ENCODE measurements at regions not wholly inside any gene's neighbourhood (a gene's known extent, or its start where the extent isn't known, plus 50 kb on each side); places are given as distances from the start of the nearest gene placed in this dataset.
A peak's percentile ranks its signal among the peaks of the same experiment; 100 is the strongest.

DNA sequence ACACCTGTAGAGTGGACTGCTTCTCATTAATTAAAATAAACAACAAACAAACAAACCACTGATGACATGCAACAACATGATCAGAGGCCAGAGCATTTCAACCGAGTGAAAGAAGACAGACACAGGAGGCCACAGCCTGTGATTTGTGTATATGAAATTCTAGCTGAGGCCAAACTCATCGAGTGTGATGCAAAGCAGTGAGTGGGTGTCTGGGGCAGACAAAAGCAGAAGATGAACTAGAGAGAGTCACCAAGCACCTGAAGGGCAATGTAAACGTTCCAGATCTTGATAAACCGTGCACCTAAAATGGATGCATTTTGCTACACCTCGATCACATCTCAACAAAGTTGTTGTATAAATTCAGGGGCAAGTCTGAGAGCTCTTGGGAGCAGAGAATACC is 108.4 kb downstream of the KLF6 start (continued):
- TF ChIP-seq, protein P1, sequence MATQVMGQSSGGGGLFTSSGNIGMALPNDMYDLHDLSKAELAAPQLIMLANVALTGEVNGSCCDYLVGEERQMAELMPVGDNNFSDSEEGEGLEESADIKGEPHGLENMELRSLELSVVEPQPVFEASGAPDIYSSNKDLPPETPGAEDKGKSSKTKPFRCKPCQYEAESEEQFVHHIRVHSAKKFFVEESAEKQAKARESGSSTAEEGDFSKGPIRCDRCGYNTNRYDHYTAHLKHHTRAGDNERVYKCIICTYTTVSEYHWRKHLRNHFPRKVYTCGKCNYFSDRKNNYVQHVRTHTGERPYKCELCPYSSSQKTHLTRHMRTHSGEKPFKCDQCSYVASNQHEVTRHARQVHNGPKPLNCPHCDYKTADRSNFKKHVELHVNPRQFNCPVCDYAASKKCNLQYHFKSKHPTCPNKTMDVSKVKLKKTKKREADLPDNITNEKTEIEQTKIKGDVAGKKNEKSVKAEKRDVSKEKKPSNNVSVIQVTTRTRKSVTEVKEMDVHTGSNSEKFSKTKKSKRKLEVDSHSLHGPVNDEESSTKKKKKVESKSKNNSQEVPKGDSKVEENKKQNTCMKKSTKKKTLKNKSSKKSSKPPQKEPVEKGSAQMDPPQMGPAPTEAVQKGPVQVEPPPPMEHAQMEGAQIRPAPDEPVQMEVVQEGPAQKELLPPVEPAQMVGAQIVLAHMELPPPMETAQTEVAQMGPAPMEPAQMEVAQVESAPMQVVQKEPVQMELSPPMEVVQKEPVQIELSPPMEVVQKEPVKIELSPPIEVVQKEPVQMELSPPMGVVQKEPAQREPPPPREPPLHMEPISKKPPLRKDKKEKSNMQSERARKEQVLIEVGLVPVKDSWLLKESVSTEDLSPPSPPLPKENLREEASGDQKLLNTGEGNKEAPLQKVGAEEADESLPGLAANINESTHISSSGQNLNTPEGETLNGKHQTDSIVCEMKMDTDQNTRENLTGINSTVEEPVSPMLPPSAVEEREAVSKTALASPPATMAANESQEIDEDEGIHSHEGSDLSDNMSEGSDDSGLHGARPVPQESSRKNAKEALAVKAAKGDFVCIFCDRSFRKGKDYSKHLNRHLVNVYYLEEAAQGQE (IDR thresholded peaks at IDR 0.05; ENCODE audit: low read depth, low read length): no peak
- TF ChIP-seq, protein P2, sequence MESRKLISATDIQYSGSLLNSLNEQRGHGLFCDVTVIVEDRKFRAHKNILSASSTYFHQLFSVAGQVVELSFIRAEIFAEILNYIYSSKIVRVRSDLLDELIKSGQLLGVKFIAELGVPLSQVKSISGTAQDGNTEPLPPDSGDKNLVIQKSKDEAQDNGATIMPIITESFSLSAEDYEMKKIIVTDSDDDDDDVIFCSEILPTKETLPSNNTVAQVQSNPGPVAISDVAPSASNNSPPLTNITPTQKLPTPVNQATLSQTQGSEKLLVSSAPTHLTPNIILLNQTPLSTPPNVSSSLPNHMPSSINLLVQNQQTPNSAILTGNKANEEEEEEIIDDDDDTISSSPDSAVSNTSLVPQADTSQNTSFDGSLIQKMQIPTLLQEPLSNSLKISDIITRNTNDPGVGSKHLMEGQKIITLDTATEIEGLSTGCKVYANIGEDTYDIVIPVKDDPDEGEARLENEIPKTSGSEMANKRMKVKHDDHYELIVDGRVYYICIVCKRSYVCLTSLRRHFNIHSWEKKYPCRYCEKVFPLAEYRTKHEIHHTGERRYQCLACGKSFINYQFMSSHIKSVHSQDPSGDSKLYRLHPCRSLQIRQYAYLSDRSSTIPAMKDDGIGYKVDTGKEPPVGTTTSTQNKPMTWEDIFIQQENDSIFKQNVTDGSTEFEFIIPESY (IDR thresholded peaks at IDR 0.05; ENCODE audit: borderline replicate concordance, low read depth): no peak
- TF ChIP-seq MXI1 (IDR thresholded peaks at IDR 0.05; ENCODE audit: low read depth, low read length): no peak
- no peak for TF ChIP-seq USF1 (IDR thresholded peaks at IDR 0.05; ENCODE audit: borderline replicate concordance, low read depth)

- H3K4me3 ChIP-seq (ENCODE audit: low read depth in 2 of 2, low read length in 1 of 2): no peak overlapping the region
- ChIA-PET POLR2A (no interaction called here), CTCF (interaction anchor here (0.7 to 1.6 kb wide), 7 partner anchors 17 to 1095 kb away, joined by 3 to 5 read pairs (median 3); partner anchors contain the start of gene KLF6)
- DNase-seq: peak; percentile 81
- no peak overlapping the region for H3K4me2 ChIP-seq
- no peak overlapping the region for H3K9ac ChIP-seq
- 43% methylated on average over 5 of the region's 5 CpGs for WGBS (ENCODE audit: low lambda C conversion rate)
- H3K4me1 ChIP-seq (ENCODE audit: control insufficient read depth in 1 of 2, insufficient read depth in 2 of 2, low read depth in 1 of 2, low read length in 1 of 2): peaks cover 12 to 25% of the 10 kb centered on the region in 2 experiments; a peak in 3 of 4 replicates
- H3K79me2 ChIP-seq (ENCODE audit: insufficient read depth): no peaks in the 10 kb centered on the region
- H3K27ac ChIP-seq (ENCODE audit: low read depth in 2 of 2, low read length in 1 of 2): peak overlapping the region in 1 of 2 experiments; percentile 71; a peak in 2 of 4 replicates
- no peaks in the 10 kb centered on the region for H3K27me3 ChIP-seq (ENCODE audit: insufficient read depth)
- H3K9me3 ChIP-seq: no peaks in the 10 kb centered on the region
- no peaks in the 10 kb centered on the region for H4K20me1 ChIP-seq (ENCODE audit: insufficient read depth)
- no peak overlapping the region for H2AFZ ChIP-seq (ENCODE audit: low read depth)
- no peaks in the 10 kb centered on the region for H3K36me3 ChIP-seq (replicated peaks in 1 of 2; ENCODE audit: control insufficient read depth in 1 of 2, insufficient read depth in 2 of 2, low read length in 1 of 2)
- no peaks in the 10 kb centered on the region for H3K9me2 ChIP-seq
- H3F3A ChIP-seq (replicated peaks; ENCODE audit: insufficient read depth): peaks cover 7% of the 10 kb centered on the region
- 0 out of 2 replicates have a peak, but pooled peaks have one; percentile 46 for TF ChIP-seq FOXJ3 (CRISPR knock-in tag; IDR thresholded peaks at IDR 0.05)
- no peak for TF ChIP-seq RXRA (IDR thresholded peaks at IDR 0.05; ENCODE audit: borderline replicate concordance, low read depth)
- 0 out of 2 replicates have a peak, but pooled peaks have one; percentile 19 for TF ChIP-seq NFIC (IDR thresholded peaks at IDR 0.05; ENCODE audit: borderline replicate concordance)
- TF ChIP-seq CHD2 (IDR thresholded peaks at IDR 0.05; ENCODE audit: low read length, partially characterized antibody): peak; percentile 70
- no peak for TF ChIP-seq YY1 (IDR thresholded peaks at IDR 0.05; ENCODE audit: low read depth)
- TF ChIP-seq, protein P2 (IDR thresholded peaks at IDR 0.05; ENCODE audit: borderline replicate concordance, low read depth): no peak
- no peak for TF ChIP-seq CTCF (IDR thresholded peaks at IDR 0.05)
- TF ChIP-seq EZH2phosphoT487 (IDR thresholded peaks at IDR 0.05; ENCODE audit: borderline replicate concordance, low read depth): no peak
- peak; percentile 64 for TF ChIP-seq RAD21 (IDR thresholded peaks at IDR 0.05; ENCODE audit: low read length)
- TF ChIP-seq TCF12 (IDR thresholded peaks at IDR 0.05): peak; percentile 59; the same call in 1 of the 2 replicates
- peak; percentile 45; the same call in 1 of the 2 replicates for TF ChIP-seq SMC3 (IDR thresholded peaks at IDR 0.05; ENCODE audit: low read depth, low read length)
- no peak for TF ChIP-seq MEF2A (IDR thresholded peaks at IDR 0.05; ENCODE audit: borderline replicate concordance, low read depth)
- no peak for TF ChIP-seq FOSL2 (IDR thresholded peaks at IDR 0.05; ENCODE audit: borderline replicate concordance, low read depth)
- 0 out of 2 replicates have a peak, but pooled peaks have one; percentile 21 for TF ChIP-seq RFX5 (IDR thresholded peaks at IDR 0.05; ENCODE audit: low read length)
- TF ChIP-seq JUND (IDR thresholded peaks at IDR 0.05): no peak
- peak; percentile 90 for TF ChIP-seq RCOR1 (IDR thresholded peaks at IDR 0.05; ENCODE audit: low read length)
- TF ChIP-seq EP300 (IDR thresholded peaks at IDR 0.05; ENCODE audit: borderline replicate concordance in 1 of 2, low read depth in 1 of 2, low read length in 1 of 2): peak in 1 of 2 experiments; percentile 87; a peak in 2 of 4 replicates
- TF ChIP-seq, protein P3, sequence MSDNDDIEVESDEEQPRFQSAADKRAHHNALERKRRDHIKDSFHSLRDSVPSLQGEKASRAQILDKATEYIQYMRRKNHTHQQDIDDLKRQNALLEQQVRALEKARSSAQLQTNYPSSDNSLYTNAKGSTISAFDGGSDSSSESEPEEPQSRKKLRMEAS (IDR thresholded peaks at IDR 0.05; ENCODE audit: low read depth): no peak
Observed at GRCh38 chr10:3672220-3672619, 112.8 kb downstream of the KLF6 start.

All from SK-N-SH (cell line).